ENCODE measurements at regions not wholly inside any gene's neighbourhood (a gene's known extent, or its start where the extent isn't known, plus 50 kb on each side); places are given as distances from the start of the nearest gene placed in this dataset.

GRCh38 chr7:13288516-13288915 lies 601.1 kb downstream of the ARL4A start:
- ChIA-PET POLR2A (no interaction called here), RAD21 (ENCODE audit: low non-redundant PET in 1 of 2, low total read pairs in 2 of 2, uncharacterized antibody in 2 of 2, unreplicated experiment in 2 of 2) (no interaction called here), CTCF (interaction anchor here (1.8 kb wide), 1 partner anchor 1403 kb away, joined by 5 read pairs; no protein-coding TSS in a partner anchor)
- H3K27me3 ChIP-seq (ENCODE audit: insufficient read depth, low read length) = no peaks in the 10 kb centered on the region
- no peak overlapping the region for H2AFZ ChIP-seq (ENCODE audit: low read depth, low read length, poor library complexity, severe bottlenecking)
- intact Hi-C loops (cut with micrococcal nuclease) = loop anchor here (10.0 kb wide), 2 partner anchors 236 to 1726 kb away; no protein-coding TSS in a partner anchor
- DNase-seq (ENCODE audit: low read depth, low spot score) = no peak
- H3K9ac ChIP-seq (ENCODE audit: low read length) = no peak overlapping the region
- no peaks in the 10 kb centered on the region for H3K9me2 ChIP-seq (ENCODE audit: insufficient read depth)
- H3K4me3 ChIP-seq (replicated peaks in 1 of 2; ENCODE audit: low read depth in 1 of 2, low read length in 2 of 2) = no peak overlapping the region
- BruUV-seq (replicated peaks) = no TSS peak
- no peaks in the 10 kb centered on the region for H3K9me3 ChIP-seq (ENCODE audit: control insufficient read depth in 1 of 2, insufficient read depth in 1 of 2, low read depth in 1 of 2, low read length in 2 of 2)
- ATAC-seq = no peak
- no peaks in the 10 kb centered on the region for H3K36me3 ChIP-seq (ENCODE audit: control insufficient read depth in 1 of 2, insufficient read depth in 2 of 2, low read length in 2 of 2)
- no peaks in the 10 kb centered on the region for H4K20me1 ChIP-seq (ENCODE audit: insufficient read depth)
- no peak overlapping the region for H3K27ac ChIP-seq (ENCODE audit: low read depth, low read length)
- no peaks in the 10 kb centered on the region for H3K4me1 ChIP-seq (ENCODE audit: control insufficient read depth in 1 of 2, insufficient read depth in 2 of 2, low read length in 2 of 2)
- H3K79me2 ChIP-seq (ENCODE audit: insufficient read depth, low read length) = no peaks in the 10 kb centered on the region
- H3K4me2 ChIP-seq (ENCODE audit: low read length) = no peak overlapping the region
- TF ChIP-seq TCF7L2 (IDR thresholded peaks at IDR 0.05; ENCODE audit: borderline replicate concordance, extremely low read depth, insufficient read depth, insufficient read length) (no peak), CBX3 (IDR thresholded peaks at IDR 0.05; ENCODE audit: low read depth) (no peak), ELF1 (IDR thresholded peaks at IDR 0.05; ENCODE audit: borderline replicate concordance, low read depth) (no peak), JUND (IDR thresholded peaks at IDR 0.05) (no peak), RAD21 (IDR thresholded peaks at IDR 0.05; ENCODE audit: low read depth) (no peak)
- TF ChIP-seq, protein P1, sequence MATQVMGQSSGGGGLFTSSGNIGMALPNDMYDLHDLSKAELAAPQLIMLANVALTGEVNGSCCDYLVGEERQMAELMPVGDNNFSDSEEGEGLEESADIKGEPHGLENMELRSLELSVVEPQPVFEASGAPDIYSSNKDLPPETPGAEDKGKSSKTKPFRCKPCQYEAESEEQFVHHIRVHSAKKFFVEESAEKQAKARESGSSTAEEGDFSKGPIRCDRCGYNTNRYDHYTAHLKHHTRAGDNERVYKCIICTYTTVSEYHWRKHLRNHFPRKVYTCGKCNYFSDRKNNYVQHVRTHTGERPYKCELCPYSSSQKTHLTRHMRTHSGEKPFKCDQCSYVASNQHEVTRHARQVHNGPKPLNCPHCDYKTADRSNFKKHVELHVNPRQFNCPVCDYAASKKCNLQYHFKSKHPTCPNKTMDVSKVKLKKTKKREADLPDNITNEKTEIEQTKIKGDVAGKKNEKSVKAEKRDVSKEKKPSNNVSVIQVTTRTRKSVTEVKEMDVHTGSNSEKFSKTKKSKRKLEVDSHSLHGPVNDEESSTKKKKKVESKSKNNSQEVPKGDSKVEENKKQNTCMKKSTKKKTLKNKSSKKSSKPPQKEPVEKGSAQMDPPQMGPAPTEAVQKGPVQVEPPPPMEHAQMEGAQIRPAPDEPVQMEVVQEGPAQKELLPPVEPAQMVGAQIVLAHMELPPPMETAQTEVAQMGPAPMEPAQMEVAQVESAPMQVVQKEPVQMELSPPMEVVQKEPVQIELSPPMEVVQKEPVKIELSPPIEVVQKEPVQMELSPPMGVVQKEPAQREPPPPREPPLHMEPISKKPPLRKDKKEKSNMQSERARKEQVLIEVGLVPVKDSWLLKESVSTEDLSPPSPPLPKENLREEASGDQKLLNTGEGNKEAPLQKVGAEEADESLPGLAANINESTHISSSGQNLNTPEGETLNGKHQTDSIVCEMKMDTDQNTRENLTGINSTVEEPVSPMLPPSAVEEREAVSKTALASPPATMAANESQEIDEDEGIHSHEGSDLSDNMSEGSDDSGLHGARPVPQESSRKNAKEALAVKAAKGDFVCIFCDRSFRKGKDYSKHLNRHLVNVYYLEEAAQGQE (IDR thresholded peaks at IDR 0.05; ENCODE audit: low read depth) = no peak

DNA sequence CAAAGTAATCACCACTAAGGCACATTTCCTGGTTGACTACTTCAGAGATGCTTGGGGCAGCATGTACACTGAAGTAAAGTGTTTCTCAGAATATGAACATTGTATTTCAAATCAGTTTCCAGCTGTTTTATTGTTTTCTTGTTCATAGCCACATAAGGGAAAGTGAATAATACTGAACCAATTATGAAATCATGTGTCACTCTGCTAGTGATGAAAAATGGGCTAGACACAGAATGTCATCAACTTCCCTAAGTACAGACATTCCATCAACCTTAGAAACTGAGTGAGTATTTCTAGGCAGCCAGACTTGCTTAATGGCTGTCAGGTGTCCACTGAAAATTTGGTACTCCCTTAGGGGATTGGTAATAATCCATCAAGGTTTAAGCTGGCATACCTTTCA lies 603.5 kb downstream of the ARL4A start:
- no peak overlapping the region for H2AFZ ChIP-seq (ENCODE audit: low read depth, low read length, poor library complexity, severe bottlenecking)
- no peak overlapping the region for H3K27ac ChIP-seq (ENCODE audit: low read depth, low read length)
- POLR2A ChIA-PET = interaction anchor here (0.7 kb wide), 1 partner anchor 1333 kb away, joined by 3 read pairs; no protein-coding TSS in a partner anchor
- RAD21 ChIA-PET (ENCODE audit: low non-redundant PET in 1 of 2, low total read pairs in 2 of 2, uncharacterized antibody in 2 of 2, unreplicated experiment in 2 of 2) = no interaction called here
- H3K27me3 ChIP-seq (ENCODE audit: insufficient read depth, low read length) = no peaks in the 10 kb centered on the region
- no peaks in the 10 kb centered on the region for H3K9me2 ChIP-seq (ENCODE audit: insufficient read depth)
- no peaks in the 10 kb centered on the region for H3K9me3 ChIP-seq (ENCODE audit: control insufficient read depth in 1 of 2, insufficient read depth in 1 of 2, low read depth in 1 of 2, low read length in 2 of 2)
- ATAC-seq (no peak), DNase-seq (ENCODE audit: low read depth, low spot score) (no peak)
- H3K4me1 ChIP-seq (ENCODE audit: control insufficient read depth in 1 of 2, insufficient read depth in 2 of 2, low read length in 2 of 2) = no peaks in the 10 kb centered on the region
- no TSS peak for BruUV-seq (replicated peaks)
- H3K4me2 ChIP-seq (ENCODE audit: low read length) = no peak overlapping the region
- H3K36me3 ChIP-seq (ENCODE audit: control insufficient read depth in 1 of 2, insufficient read depth in 2 of 2, low read length in 2 of 2) = no peaks in the 10 kb centered on the region
- H3K9ac ChIP-seq (ENCODE audit: low read length) = no peak overlapping the region
- no peak overlapping the region for H3K4me3 ChIP-seq (replicated peaks in 1 of 2; ENCODE audit: low read depth in 1 of 2, low read length in 2 of 2)
- H4K20me1 ChIP-seq (ENCODE audit: insufficient read depth) = no peaks in the 10 kb centered on the region
- CTCF ChIA-PET = interaction anchor here (1.1 to 1.6 kb wide), 2 partner anchors 11 to 1400 kb away, joined by 3 read pairs; no protein-coding TSS in a partner anchor
- intact Hi-C loops (cut with micrococcal nuclease) = no loop called here
- no peaks in the 10 kb centered on the region for H3K79me2 ChIP-seq (ENCODE audit: insufficient read depth, low read length)
- TF ChIP-seq, protein P2, sequence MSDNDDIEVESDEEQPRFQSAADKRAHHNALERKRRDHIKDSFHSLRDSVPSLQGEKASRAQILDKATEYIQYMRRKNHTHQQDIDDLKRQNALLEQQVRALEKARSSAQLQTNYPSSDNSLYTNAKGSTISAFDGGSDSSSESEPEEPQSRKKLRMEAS (IDR thresholded peaks at IDR 0.05) = no peak
- TF ChIP-seq FOSL1 (IDR thresholded peaks at IDR 0.05; ENCODE audit: low read depth) (no peak), EZH2 (IDR thresholded peaks at IDR 0.05) (no peak), EZH2phosphoT487 (IDR thresholded peaks at IDR 0.05; ENCODE audit: borderline replicate concordance) (no peak), ELF1 (IDR thresholded peaks at IDR 0.05; ENCODE audit: borderline replicate concordance, low read depth) (no peak), ATF3 (IDR thresholded peaks at IDR 0.05) (no peak), SRF (IDR thresholded peaks at IDR 0.05; ENCODE audit: low read depth) (no peak), SP1 (IDR thresholded peaks at IDR 0.05; ENCODE audit: low read depth) (no peak), POLR2A (IDR thresholded peaks at IDR 0.05; ENCODE audit: borderline replicate concordance, extremely low read depth, insufficient read depth, insufficient read length) (no peak), ZNF274 (IDR thresholded peaks at IDR 0.05; ENCODE audit: low read depth, low read length) (no peak), JUND (IDR thresholded peaks at IDR 0.05) (no peak), CBX3 (IDR thresholded peaks at IDR 0.05; ENCODE audit: low read depth) (no peak)
- TF ChIP-seq, protein P3, sequence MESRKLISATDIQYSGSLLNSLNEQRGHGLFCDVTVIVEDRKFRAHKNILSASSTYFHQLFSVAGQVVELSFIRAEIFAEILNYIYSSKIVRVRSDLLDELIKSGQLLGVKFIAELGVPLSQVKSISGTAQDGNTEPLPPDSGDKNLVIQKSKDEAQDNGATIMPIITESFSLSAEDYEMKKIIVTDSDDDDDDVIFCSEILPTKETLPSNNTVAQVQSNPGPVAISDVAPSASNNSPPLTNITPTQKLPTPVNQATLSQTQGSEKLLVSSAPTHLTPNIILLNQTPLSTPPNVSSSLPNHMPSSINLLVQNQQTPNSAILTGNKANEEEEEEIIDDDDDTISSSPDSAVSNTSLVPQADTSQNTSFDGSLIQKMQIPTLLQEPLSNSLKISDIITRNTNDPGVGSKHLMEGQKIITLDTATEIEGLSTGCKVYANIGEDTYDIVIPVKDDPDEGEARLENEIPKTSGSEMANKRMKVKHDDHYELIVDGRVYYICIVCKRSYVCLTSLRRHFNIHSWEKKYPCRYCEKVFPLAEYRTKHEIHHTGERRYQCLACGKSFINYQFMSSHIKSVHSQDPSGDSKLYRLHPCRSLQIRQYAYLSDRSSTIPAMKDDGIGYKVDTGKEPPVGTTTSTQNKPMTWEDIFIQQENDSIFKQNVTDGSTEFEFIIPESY (IDR thresholded peaks at IDR 0.05; ENCODE audit: extremely low read depth, insufficient replicate concordance, low read length) = no peak

Measured in HCT116 (cell line).